Inflammatory macrophage (primary cell): ENCODE measurements at regions not wholly inside any gene's neighbourhood (a gene's known extent, or its start where the extent isn't known, plus 50 kb on each side); places are given as distances from the start of the nearest gene placed in this dataset.
"Not testable (repeated sequence)": the region's sequence is repeated elsewhere in the genome, so short reads cannot be mapped to it uniquely, and the experiment has no call there.

Experiments
- DNase-seq, 2 donors: peaks; one replicate each; pipeline ENCODE4 v3.0.0-alpha.2; 2020 to 2022

- peak; percentile 80 to 84 for DNase-seq
These were observed 133.3 kb downstream of the TBC1D2B start for GRCh38 chr15:77944002-77944867.

- no peak for DNase-seq
These were observed 134.8 kb downstream of the TBC1D2B start for GRCh38 chr15:77942611-77943211.

- not testable (repeated sequence) for DNase-seq
These were observed 136.3 kb downstream of the TBC1D2B start for GRCh38 chr15:77941090-77941827.

GRCh38 chr15:77940381-77940947 lies 137.0 kb downstream of the TBC1D2B start:
- no peak for DNase-seq

DNA sequence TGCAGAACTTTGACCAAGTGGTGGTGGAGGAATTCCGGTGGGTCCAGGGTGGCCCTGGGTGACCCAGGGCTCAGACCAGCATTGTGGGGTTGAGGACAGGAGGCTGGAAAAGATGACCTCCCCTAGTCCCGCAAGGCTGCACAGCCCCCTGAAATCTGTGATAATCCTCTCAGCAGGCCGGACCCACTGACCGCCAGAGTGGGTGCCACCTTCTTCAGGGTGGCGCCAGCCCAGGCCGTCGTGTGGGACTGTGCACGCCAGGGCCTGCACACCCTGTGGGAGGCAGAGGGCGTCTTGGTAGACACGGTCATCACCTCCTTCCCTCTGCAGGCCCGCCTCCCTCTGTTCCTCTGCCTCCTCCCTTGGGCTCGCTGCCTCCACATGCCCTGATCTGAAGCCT lies 137.7 kb downstream of the TBC1D2B start:
- no peak for DNase-seq

DNA sequence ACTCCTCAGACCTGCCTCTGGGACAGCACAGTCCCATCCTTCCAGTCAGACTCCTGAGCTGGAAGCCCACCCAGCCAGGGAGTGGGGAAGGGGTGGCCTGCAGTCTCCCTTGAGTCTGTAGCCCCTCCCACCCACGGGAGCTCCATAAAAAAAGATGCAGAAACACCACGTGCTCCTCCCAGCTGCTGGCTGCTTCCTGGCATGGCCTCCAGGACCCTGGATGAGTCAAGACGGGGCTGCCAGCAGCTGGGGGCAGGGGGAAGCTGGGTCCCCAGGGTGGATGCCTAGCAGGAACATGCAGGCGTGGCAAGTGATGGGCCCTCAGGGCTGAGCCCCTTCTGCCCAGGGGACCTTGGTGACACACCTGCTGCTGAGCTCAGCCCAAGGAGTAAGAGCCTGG lies 138.5 kb downstream of the TBC1D2B start:
- not testable (repeated sequence) for DNase-seq

GRCh38 chr15:77938546-77938945 lies 139.0 kb downstream of the TBC1D2B start:
- not testable (repeated sequence) for DNase-seq

DNA sequence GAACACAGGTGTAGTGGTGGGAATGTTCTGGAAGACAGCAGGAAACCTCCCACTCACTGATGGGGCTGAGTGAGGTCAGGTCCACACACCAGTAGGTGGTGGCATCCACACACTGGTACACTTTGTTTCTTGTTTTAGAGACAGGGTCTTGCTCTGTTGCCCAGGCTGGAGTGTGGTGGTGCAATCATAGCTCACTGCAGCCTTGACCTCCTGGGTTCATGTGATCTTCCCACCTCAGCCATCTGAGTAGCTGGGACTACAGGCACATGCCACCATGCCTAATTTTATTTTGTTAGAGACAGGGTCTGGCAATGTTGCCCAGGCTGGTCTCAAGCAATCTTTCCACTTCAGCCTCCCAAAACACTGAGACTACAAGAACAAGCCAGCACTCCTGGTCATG lies 140.9 kb downstream of the TBC1D2B start:
- DNase-seq: not testable (repeated sequence)

DNA sequence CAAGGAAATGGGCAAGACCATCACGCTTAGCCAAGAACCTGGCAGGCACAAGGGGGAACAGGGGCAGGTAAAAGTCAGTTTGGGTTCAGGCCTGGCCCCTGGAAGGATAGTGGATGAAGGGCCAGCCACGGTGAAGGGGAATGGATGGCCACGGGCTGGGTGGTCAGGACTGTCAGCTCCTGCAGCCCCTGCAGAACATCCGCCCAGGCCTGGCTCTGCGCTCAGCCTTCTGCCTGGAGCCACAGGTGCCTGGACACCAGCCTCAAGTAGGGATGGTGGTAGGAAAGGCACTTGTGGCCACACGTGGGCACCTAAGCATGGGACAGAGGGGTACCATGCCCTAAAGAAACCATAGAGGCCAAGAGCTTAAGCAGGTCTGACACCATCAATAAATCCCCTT lies 143.0 kb downstream of the TBC1D2B start:
- DNase-seq: not testable (repeated sequence)

- DNase-seq: not testable (repeated sequence)
These were observed 146.6 kb downstream of the TBC1D2B start for GRCh38 chr15:77930907-77931306.

DNA sequence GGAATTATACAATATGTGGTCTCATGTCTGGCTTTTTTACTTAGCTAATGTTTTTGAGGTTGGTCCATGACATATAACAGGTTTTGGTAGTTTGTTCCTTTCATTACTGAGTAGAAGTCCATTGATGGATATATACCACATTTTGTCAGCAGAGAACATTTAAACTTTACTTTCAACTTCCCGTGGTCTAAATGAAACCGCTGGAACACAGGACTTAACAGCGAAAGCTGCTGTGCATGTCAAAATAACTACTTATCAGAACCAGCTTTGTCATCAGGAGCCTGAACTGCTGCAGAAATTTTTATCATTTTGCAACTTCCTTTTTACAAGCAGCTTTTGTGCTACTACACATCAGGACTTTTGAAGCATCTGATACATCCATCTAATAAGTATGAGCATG lies 147.0 kb downstream of the TBC1D2B start:
- DNase-seq: peak in 1 of 2 donors; percentile 15

DNA sequence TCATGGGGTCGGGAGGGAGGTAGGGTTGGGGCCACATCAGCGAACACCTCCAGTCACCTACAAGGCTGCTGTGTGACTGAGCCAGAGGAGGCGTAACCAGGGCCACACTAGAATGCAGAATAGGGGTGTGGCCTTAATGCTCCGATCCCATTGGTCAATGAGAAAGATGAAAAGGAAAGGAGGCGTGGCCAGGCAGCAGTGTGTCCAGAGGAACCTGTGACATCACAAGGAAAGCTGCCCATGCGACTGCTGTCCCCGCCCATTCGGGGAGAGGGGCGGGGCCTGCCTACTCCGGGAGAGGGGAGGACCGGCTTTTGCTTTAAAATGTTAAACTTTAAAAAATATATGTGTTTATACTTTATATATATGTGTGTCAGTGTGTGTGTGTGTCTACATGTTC lies 150.7 kb downstream of the TBC1D2B start:
- not testable (repeated sequence) for DNase-seq

- not testable (repeated sequence) for DNase-seq
These were observed 151.2 kb downstream of the TBC1D2B start for GRCh38 chr15:77926296-77926695.

GRCh38 chr15:77925101-77925500 lies 152.4 kb downstream of the TBC1D2B start:
- not testable (repeated sequence) for DNase-seq

DNA sequence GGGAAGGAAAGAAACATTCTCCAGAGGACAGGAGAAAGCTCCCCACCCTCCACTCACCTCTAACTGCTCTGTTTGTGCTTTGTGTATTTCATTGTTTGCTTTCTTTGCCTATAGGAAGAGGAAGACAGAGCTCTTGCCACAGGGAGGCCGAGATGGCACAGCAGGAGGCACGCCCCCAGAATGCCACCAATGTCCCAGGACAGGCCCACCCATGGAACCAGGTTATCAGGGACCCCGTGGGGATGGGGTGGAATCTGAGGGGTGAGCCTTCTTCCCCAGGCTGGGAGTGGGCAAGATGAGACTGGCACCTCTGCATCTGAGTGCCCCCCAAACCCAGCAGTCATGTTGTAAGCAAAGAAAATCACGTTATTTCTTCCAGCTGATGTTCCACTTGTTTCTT lies 155.8 kb downstream of the TBC1D2B start:
- no peak for DNase-seq

- DNase-seq: not testable (repeated sequence)
These were observed 160.4 kb downstream of the TBC1D2B start for GRCh38 chr15:77916966-77917635.

DNA sequence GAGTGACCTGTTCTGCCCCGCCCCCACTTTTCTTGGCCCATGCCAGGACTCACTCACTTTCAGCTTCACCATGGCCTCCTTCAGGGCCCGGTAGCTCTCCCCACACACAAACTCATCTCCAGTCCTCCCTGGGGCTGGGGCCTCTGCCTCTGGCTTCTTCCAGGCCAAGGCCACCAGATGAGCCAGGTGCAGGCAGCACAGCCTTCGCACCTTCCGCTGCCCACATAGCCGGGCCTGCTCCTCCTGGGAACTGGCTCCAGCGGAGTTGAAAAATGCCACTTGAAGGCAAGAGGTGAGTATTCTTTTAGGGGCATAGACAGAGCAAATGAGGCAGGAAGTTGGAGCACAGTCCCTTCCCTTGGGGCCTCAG lies 161.6 kb downstream of the TBC1D2B start:
- not testable (repeated sequence) for DNase-seq

DNA sequence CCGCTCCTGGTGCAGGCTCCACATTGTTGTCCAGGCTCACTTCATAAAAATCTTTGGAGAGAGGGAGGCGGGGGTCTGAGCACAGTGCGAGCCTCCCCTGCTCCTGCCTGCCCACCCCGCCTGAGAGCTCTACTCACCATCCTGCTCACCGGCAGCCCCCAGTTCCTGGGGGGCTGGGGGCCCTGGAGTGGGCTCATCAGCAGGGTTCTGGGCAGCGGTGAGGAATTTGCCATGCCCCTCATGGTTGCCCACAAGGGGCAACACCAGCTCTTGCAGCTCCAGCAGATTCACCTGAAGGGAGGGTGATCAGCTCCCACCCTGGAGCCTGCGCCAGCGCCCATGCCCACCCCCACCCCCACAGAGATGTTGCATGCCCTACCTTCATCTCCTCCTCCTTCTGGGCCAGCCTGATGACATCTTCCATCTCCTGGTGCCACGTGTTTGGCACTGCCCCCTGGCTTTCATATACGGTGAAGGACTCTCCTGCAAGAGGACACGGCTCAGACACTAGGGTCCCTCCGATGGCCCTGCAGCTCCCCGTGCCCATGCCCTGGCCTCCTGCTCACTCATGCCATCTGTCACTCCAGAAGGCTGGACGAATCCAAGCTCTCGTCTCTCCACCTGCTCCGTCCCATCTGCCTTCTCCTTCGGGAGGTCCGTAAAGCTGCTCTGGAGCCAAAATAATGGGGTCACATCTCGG lies 162.1 kb downstream of the TBC1D2B start:
- no peak for DNase-seq

DNA sequence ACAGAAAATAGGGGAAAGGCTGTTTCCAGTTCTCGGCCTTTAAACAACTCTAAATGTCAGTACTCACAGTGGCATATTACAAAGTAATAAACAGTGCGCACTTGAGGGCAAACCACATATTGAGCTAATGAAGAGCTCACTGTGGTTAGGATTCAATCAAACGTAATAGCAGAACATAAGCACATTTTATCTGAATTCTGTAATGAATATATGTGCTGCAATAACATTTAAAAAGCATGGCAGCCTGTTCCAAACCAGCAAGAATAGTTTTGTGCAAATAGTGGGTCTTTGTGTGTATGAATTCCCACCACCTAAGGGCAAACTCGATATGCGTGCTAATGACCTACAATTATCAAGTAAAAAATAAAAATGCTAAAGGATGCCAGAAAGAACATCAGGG lies 163.0 kb downstream of the TBC1D2B start:
- DNase-seq: not testable (repeated sequence)

- DNase-seq: peak; percentile 76 to 85
These were observed 167.2 kb downstream of the TBC1D2B start for GRCh38 chr15:77910030-77910911.
